ENCODE measurements at regions not wholly inside any gene's neighbourhood (a gene's known extent, or its start where the extent isn't known, plus 50 kb on each side); places are given as distances from the start of the nearest gene placed in this dataset.
"Not testable (repeated sequence)": the region's sequence is repeated elsewhere in the genome, so short reads cannot be mapped to it uniquely, and the experiment has no call there.

DNA sequence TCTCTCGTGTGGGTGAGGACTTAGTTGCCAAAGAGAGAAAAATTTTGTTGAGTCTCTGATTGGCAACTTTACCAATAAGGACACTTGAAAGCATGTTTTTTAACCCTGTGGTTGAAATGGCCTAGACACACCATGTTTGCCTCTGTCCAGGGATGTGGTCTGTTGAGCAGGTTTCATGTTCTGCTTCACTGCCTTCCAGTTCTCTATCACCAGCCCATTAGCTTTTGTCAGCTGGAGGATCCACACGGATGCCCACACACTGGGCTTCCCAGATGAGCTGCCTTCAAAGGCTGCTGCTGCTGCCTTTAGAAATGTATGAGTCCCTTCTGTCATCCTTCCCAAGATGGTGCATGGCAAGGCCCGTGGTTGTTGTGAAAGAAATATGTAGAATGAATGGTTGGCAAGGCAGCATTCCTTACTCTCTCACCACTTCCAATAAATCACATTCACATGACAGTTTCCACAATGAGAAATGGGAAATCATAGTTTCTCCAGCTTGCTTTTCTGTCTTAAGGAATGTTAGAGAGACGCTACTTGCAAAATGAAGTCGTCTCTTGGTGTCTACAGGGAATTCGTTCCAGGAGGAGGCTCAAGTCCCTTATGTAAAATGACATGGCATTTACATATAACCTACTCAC is 108.2 kb upstream of the SLC35F3 start:
- H3K4me1 Mint-ChIP-seq (ENCODE audit: low read depth) = no peaks in the 10 kb centered on the region
- H3K4me3 Mint-ChIP-seq = no peak overlapping the region
- no peaks in the 10 kb centered on the region for H3K27me3 Mint-ChIP-seq
- intact Hi-C loops (cut with micrococcal nuclease) = no loop called here
- H3K27ac Mint-ChIP-seq = no peak overlapping the region
- no peaks in the 10 kb centered on the region for H3K36me3 Mint-ChIP-seq (ENCODE audit: low read depth)
- peaks cover 8% of the 10 kb centered on the region for H3K9me3 Mint-ChIP-seq

DNA sequence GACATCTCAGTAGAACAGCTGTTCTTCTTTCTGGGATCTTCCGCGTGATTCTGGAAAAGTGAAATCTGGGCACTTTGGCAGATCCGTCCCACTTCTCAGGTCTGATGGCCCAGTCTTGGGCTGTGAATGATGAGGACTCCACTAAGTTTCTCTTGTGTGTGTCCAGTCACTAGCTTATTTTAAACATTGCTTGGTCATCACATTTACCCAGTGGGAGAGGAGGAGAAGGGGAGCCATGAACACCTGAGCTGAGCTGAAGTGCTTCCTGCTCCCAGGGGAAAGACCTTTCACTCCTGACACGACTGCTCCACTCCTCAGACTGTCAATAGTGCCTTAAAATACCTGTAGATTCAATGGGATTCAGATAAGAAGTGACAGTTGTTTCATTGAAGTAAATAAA is 101.9 kb upstream of the SLC35F3 start:
- intact Hi-C loops (cut with micrococcal nuclease) = no loop called here

DNA sequence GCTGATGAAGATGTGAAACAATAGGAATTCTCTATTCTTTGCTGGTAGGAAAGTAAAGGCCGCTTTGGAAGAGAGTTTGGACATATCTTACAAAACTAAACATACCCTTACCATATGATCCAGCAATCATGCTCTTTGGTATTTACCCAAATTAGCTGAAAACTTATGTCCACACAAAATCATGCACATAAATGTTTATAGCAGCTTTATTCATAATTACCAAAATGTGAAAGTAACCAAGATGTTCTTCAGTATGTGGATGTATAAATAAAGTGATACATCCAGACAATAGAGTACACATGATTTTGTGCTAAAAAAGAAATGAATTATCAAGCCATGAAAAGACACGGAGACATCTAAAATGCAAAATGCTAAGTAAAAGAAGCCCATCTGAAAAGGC is 98.7 kb upstream of the SLC35F3 start:
- Mint-ChIP-seq H3K36me3 (ENCODE audit: low read depth) (no peaks in the 10 kb centered on the region), H3K27me3 (no peaks in the 10 kb centered on the region), H3K4me3 (no peak overlapping the region), H3K9me3 (peaks cover 14% of the 10 kb centered on the region), H3K4me1 (ENCODE audit: low read depth) (no peaks in the 10 kb centered on the region), H3K27ac (no peak overlapping the region)
- intact Hi-C loops (cut with micrococcal nuclease) = no loop called here

More for the DNA sequence above, 101.9 kb upstream of the SLC35F3 start:
- Mint-ChIP-seq H3K4me1 (ENCODE audit: low read depth) (no peaks in the 10 kb centered on the region), H3K27me3 (no peaks in the 10 kb centered on the region), H3K4me3 (no peak overlapping the region), H3K9me3 (peaks cover 22% of the 10 kb centered on the region), H3K27ac (no peak overlapping the region), H3K36me3 (ENCODE audit: low read depth) (no peaks in the 10 kb centered on the region)

DNA sequence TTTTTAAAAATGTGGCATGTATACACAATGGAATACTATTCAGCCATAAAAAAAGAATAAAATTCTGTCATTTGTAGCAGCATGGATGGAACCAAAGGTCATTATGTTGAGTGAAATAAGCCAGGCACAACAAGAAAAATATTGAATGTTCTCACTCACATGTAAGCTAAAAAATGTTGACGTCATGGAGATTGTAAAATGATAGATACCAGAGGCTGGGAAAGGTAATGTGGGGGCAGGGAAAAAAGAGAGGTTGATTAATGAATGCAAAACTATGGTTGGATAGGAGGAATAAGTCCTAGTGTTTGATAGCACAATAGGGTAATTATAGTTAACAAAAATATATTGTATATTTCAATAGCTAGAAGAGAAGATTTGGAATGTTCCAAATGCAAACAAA is 89.1 kb upstream of the SLC35F3 start:
- Mint-ChIP-seq H3K4me3 (no peak overlapping the region), H3K27ac (no peak overlapping the region), H3K4me1 (ENCODE audit: low read depth) (no peaks in the 10 kb centered on the region), H3K9me3 (no peaks in the 10 kb centered on the region), H3K27me3 (no peaks in the 10 kb centered on the region), H3K36me3 (ENCODE audit: low read depth) (no peaks in the 10 kb centered on the region)
- intact Hi-C loops (cut with micrococcal nuclease) = no loop called here

DNA sequence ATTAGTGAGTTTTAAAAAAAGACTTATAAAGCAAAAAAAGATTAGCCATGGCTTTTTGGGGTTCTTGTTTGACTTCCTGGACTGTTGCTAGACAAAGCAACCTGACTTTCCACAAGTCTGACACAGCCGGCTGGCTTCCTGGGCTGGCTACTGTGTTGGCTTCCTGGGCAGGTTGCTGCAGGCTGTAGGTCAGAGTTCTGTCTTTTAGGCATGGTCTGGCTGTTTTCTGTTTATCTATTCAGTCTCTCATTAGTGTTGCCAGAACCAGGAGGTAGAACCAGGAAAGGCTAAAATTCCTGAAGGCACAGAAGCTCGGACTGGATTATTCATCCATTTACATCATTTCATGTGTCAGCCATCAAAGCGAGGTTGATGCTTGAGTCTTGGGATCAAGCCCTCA is 88.6 kb upstream of the SLC35F3 start:
- no peak overlapping the region for H3K27ac Mint-ChIP-seq
- H3K4me3 Mint-ChIP-seq = no peak overlapping the region
- no peaks in the 10 kb centered on the region for H3K36me3 Mint-ChIP-seq (ENCODE audit: low read depth)
- H3K4me1 Mint-ChIP-seq (ENCODE audit: low read depth) = no peaks in the 10 kb centered on the region
- H3K9me3 Mint-ChIP-seq = no peaks in the 10 kb centered on the region
- H3K27me3 Mint-ChIP-seq = no peaks in the 10 kb centered on the region
- intact Hi-C loops (cut with micrococcal nuclease) = no loop called here

DNA sequence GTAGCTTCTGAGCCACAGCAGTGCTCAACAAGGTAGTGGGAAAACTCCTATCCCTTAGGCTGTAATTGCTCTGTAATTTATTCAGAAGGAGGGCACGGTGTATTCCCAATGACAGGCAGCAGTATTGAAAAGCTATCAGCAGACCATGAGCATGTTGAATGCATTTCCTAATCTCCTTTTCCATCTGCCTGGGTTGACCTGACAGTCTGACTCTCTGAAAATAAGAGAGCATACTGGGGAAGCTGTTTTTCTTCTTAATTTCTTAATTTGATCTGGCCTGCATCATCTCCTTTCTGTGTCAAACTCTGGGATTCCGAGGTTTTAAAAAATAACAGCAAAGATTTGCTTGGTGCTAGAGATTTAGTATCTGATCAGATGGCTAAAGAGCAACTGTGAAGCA is 88.1 kb upstream of the SLC35F3 start:
- Mint-ChIP-seq H3K4me3 (no peak overlapping the region), H3K36me3 (ENCODE audit: low read depth) (no peaks in the 10 kb centered on the region), H3K27me3 (no peaks in the 10 kb centered on the region), H3K9me3 (no peaks in the 10 kb centered on the region), H3K4me1 (ENCODE audit: low read depth) (no peaks in the 10 kb centered on the region), H3K27ac (no peak overlapping the region)
- intact Hi-C loops (cut with micrococcal nuclease) = no loop called here

DNA sequence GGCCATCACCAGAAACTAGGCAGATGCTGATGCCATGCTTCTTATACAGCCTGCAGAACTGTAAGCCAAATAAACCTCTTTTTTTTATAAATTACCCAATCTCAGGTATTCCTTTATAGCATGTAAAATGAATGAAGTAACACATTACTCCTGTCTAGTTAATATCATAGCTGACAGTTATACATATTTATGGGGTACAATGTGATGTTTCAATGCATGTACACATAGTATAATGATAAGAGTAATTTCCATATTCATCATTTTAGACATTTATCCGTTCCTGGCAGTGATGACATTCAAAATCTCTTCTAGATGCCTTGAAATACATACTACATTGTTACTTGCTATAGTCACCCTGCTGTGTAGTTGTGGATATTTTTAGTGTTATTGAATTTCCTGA is 85.4 kb upstream of the SLC35F3 start:
- Mint-ChIP-seq H3K36me3 (ENCODE audit: low read depth) (no peaks in the 10 kb centered on the region), H3K27ac (no peak overlapping the region), H3K27me3 (no peaks in the 10 kb centered on the region), H3K4me1 (ENCODE audit: low read depth) (no peaks in the 10 kb centered on the region), H3K4me3 (no peak overlapping the region), H3K9me3 (peaks cover 7% of the 10 kb centered on the region)
- intact Hi-C loops (cut with micrococcal nuclease) = no loop called here

DNA sequence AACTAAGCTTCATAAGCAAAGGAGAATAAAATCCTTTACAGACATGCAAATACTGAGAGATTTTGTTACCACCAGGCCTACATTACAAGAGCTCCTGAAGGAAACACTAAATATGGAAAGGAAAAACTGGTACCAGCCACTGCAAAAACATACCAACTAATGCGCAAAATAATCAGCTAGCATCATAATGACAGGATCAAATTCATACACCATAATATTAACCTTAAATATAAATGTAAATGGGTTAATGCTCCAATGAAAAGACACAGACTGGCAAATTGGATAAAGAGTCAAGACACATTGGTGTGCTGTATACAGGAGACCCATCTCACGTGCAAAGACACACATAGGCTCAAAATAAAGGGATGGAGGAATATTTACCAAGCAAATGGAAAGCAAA is 80.3 kb upstream of the SLC35F3 start:
- H3K4me3 Mint-ChIP-seq; H3K36me3 Mint-ChIP-seq (ENCODE audit: low read depth); H3K4me1 Mint-ChIP-seq (ENCODE audit: low read depth); intact Hi-C loops (cut with micrococcal nuclease); H3K27me3 Mint-ChIP-seq; H3K27ac Mint-ChIP-seq: not testable (repeated sequence)
- peaks cover 20% of the 10 kb centered on the region for H3K9me3 Mint-ChIP-seq

DNA sequence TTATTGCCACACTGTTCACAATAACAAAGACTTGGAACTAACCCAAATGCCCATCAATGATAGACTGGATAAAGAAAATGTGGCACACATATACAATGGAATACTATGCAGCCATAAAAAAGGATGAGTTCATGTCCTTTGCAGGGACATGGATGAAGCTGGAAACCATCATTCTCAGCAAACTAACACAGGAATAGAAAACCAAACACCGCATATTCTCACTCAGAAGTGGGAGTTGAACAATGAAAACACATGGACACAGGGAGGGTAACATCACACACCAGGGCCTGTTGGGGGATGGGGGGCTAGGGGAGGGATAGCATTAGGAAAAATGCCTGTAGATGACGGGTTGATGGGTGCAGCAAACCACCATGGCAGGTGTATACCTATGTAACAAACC is 76.5 kb upstream of the SLC35F3 start:
- H3K36me3 Mint-ChIP-seq (ENCODE audit: low read depth); H3K27ac Mint-ChIP-seq; H3K4me3 Mint-ChIP-seq; intact Hi-C loops (cut with micrococcal nuclease); H3K4me1 Mint-ChIP-seq (ENCODE audit: low read depth); H3K27me3 Mint-ChIP-seq: not testable (repeated sequence)
- H3K9me3 Mint-ChIP-seq = peaks cover 43% of the 10 kb centered on the region

DNA sequence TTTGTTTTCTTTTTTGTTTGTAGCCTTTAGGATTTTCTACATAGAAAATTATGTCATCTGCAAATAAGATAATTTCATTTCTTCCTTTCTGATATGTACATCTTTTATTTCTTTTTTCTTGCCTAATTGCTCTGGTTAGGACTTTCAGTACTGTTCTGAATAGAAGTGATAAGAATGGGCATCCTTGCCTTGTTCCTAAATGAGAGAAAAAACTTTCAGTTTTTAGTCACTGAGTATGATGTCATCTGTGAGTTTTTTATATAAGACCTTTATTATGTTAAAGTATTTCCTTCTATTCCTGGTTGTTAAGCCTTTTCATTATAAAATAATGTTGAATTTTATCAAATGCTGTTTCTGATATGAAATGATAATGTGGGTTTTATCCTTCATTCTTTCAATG is 76.0 kb upstream of the SLC35F3 start:
- H3K4me1 Mint-ChIP-seq (ENCODE audit: low read depth) = no peaks in the 10 kb centered on the region
- H3K27ac Mint-ChIP-seq = no peak overlapping the region
- H3K4me3 Mint-ChIP-seq = no peak overlapping the region
- no peaks in the 10 kb centered on the region for H3K36me3 Mint-ChIP-seq (ENCODE audit: low read depth)
- no peaks in the 10 kb centered on the region for H3K27me3 Mint-ChIP-seq
- intact Hi-C loops (cut with micrococcal nuclease) = no loop called here
- H3K9me3 Mint-ChIP-seq = peaks cover 41% of the 10 kb centered on the region

DNA sequence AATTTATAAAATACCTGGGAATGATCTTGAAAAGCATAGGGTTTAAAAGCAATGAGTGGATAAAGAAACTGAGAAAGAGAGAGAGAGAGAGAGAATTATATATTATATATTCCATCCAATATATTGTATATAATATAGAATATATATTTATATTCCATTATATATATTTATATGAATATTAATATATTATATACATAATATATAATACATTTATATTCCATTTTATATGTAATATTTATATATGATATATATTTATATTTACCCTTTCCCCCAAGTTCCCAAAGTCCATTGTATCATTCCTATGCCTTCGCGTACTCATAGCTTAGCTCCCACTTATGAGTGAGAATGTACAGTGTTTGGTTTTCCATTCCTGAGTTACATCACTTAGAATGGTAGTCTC is 69.9 kb upstream of the SLC35F3 start:
- H3K4me1 Mint-ChIP-seq (ENCODE audit: low read depth) = no peaks in the 10 kb centered on the region
- H3K9me3 Mint-ChIP-seq = peaks cover 23% of the 10 kb centered on the region

DNA sequence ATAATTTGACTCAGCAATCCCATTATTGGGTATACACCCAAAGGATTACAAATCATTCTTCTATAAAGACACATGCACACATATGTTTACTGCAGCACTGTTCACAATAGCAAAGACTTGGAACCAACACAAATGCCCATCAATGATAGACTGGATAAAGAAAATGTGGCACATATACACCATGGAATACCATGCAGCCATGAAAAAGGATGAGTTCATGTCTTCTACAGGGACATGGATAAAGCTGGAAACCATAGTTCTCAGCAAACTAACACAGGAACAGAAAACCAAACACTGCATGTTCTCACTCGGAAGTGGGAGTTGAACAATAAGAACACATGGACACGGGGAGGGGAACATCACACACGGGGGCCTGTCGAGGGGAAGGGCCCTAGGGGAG is 66.3 kb upstream of the SLC35F3 start:
- H3K9me3 Mint-ChIP-seq; H3K36me3 Mint-ChIP-seq (ENCODE audit: low read depth); H3K4me1 Mint-ChIP-seq (ENCODE audit: low read depth); H3K4me3 Mint-ChIP-seq; intact Hi-C loops (cut with micrococcal nuclease); H3K27ac Mint-ChIP-seq; H3K27me3 Mint-ChIP-seq: not testable (repeated sequence)

More for the DNA sequence above, 69.9 kb upstream of the SLC35F3 start:
- intact Hi-C loops (cut with micrococcal nuclease) = no loop called here
- Mint-ChIP-seq H3K36me3 (ENCODE audit: low read depth) (no peaks in the 10 kb centered on the region), H3K27me3 (no peaks in the 10 kb centered on the region), H3K4me3 (no peak overlapping the region), H3K27ac (no peak overlapping the region)

DNA sequence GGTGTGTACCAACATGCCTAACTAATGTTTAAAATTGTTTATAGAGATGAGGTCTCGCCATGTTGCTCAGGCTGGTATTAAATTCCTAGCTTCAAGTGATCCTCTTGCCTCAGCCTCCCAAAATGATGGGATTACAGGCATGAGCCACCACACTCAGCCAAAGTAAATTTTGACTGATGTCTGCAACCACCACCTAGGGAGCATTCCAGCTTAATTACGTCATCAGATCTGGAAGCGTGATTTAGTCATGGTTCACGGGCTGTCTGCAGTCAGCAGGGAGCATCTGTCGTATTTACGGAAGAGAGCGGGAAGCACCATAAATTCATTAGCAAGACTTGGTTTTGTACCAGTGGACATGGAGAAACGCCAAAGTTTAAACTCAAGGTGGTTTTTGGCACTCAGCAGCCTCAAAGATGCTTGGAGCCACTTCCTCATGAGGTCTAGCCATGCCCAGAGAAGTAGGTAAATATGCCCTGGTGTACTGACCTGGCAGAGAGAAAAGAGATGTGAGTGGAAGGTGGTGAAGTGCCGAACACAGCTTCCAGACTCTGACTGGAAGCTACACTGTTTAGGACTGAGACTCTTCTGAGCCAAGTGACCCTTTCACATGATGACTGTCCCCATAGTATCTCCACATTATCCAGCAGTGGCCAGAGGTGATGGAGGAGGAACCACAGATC is 60.8 kb upstream of the SLC35F3 start:
- H3K27me3 Mint-ChIP-seq = no peaks in the 10 kb centered on the region
- no peak overlapping the region for H3K4me3 Mint-ChIP-seq
- no peaks in the 10 kb centered on the region for H3K4me1 Mint-ChIP-seq (ENCODE audit: low read depth)
- intact Hi-C loops (cut with micrococcal nuclease) = no loop called here
- H3K9me3 Mint-ChIP-seq = peaks cover 16% of the 10 kb centered on the region
- H3K36me3 Mint-ChIP-seq (ENCODE audit: low read depth) = no peaks in the 10 kb centered on the region
- no peak overlapping the region for H3K27ac Mint-ChIP-seq

DNA sequence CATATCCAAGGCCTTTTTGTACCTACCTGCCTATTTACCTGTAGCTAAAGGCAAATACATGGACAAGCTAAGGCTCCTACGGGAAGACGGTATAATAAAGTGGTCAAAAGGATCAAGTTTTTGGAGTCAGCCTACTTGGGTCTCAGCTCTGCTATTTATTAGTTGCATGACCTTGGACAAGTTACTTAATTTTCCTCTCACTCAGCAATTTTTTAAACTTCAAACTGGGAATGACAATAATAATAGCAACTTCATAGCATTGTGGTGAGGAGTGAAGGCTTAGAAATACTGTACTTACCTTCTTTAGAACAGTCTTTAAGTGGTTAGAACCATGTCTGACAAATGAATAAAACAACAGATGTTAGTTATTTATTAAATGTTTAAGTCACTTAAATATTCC is 60.2 kb upstream of the SLC35F3 start:
- H3K36me3 Mint-ChIP-seq (ENCODE audit: low read depth) = no peaks in the 10 kb centered on the region
- no peak overlapping the region for H3K4me3 Mint-ChIP-seq
- no peaks in the 10 kb centered on the region for H3K27me3 Mint-ChIP-seq
- peaks cover 23% of the 10 kb centered on the region for H3K9me3 Mint-ChIP-seq
- H3K4me1 Mint-ChIP-seq (ENCODE audit: low read depth) = no peaks in the 10 kb centered on the region
- intact Hi-C loops (cut with micrococcal nuclease) = no loop called here
- H3K27ac Mint-ChIP-seq = no peak overlapping the region

DNA sequence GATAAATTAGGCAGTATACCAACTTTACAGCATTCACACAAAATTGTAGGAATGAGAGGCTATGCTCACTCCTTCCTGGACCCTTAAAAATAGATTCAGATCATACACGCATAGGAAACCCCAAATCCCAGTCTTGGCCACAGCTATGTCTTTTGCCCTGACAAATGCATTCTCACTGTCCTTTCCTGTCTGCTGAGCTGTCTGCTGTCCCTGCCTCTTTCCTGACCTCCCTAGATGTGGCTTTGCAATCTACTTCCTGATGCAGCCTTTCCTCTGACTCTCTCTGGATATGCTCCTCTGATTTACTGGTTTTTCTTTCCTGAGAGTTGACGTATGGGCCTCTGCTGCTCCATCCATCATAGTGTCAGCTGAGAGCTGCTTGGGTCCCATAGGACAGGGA is 59.8 kb upstream of the SLC35F3 start:
- Mint-ChIP-seq H3K27ac (no peak overlapping the region), H3K27me3 (no peaks in the 10 kb centered on the region), H3K36me3 (ENCODE audit: low read depth) (no peaks in the 10 kb centered on the region), H3K4me1 (ENCODE audit: low read depth) (no peaks in the 10 kb centered on the region), H3K9me3 (peaks cover 23% of the 10 kb centered on the region), H3K4me3 (no peak overlapping the region)
- intact Hi-C loops (cut with micrococcal nuclease) = no loop called here

All from dendritic cell treated with granulocyte-macrophage colony-stimulating factor and Interleukin-4, amounts not matched to agents 40 ng/mL and 50 ng/mL, for 4 days (primary cell).